BJ (cell line): ENCODE measurements at regions not wholly inside any gene's neighbourhood (a gene's known extent, or its start where the extent isn't known, plus 50 kb on each side); places are given as distances from the start of the nearest gene placed in this dataset.

ENCODE experiments used
- CTCF ChIA-PET: fragments of 350-600 bp; formaldehyde crosslinking; extraction: SDS; loops from one replicate; lab custom pipeline; 2021; ENCODE audit warnings: antibody characterized with exemption, inconsistent platforms; lab: Yijun Ruan, JAX
- POLR2A ChIA-PET: fragments of 300-600 bp; sonication (Branson Sonifier 250); formaldehyde crosslinking; extraction: SDS; loops from one replicate; lab custom pipeline; 2021; ENCODE audit warnings: antibody characterized with exemption; lab: Charles Lee
- DNase-seq: peaks from one replicate; pipeline ENCODE4 v3.0.0-alpha.2; 2011; ENCODE audit warnings: low read depth
- H3K27me3 ChIP-seq: 2 replicates; pipeline ENCODE4 v1.6.0; 2011; ENCODE audit warnings: low read length; ENCODE audit not compliant: control insufficient read depth, insufficient read depth
- H3K36me3 ChIP-seq: 2 replicates; pipeline ENCODE4 v1.5.1; 2011; ENCODE audit warnings: low read length; ENCODE audit not compliant: control insufficient read depth, insufficient read depth
- H3K4me3 ChIP-seq: 2 replicates; pipeline ENCODE4 v1.5.1; 2011; ENCODE audit warnings: low read depth, mild to moderate bottlenecking, control low read depth, low read length
- TF ChIP-seq, protein P1 (sequence below): IDR thresholded peaks from 2 replicates; pipeline ENCODE4 v1.5.1; 2011; ENCODE audit warnings: low read depth, mild to moderate bottlenecking, control low read depth, inconsistent platforms, low read length, moderate library complexity; ENCODE audit not compliant: insufficient read depth

- POLR2A ChIA-PET = no interaction called here
Measured at GRCh38 chr14:82830596-82830995, 1296.9 kb upstream of the SEL1L start.

DNA sequence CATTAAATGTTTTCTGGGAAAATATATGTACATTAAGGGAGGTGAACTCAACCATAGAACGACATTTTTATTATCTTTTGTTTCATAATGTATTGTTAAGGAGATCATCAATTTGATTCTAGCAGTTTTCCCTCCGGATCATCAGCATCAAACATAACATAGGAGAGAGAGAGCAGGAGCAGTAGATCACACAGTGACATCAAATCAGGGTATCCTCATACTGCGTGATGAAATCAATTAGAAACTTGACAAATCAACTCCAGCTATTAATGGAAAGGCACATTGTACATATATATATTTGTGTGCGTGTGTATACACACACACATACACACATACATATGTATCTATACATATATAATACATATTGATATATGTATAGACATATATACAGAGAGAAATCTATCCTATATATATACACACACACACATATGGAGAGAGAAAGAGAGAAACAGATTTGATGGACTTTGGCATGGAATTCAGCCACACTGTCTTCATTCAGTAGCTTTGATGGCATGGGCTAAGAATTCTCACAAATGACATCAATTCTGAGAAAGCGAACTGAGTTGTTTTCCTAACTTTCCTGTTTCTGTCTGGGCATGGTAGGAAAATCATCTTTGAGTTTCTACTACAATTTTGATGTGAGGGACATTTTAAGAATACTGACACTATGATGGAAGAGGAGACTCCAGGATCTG, 1302.8 kb upstream of the SEL1L start:
- TF ChIP-seq, protein P1, sequence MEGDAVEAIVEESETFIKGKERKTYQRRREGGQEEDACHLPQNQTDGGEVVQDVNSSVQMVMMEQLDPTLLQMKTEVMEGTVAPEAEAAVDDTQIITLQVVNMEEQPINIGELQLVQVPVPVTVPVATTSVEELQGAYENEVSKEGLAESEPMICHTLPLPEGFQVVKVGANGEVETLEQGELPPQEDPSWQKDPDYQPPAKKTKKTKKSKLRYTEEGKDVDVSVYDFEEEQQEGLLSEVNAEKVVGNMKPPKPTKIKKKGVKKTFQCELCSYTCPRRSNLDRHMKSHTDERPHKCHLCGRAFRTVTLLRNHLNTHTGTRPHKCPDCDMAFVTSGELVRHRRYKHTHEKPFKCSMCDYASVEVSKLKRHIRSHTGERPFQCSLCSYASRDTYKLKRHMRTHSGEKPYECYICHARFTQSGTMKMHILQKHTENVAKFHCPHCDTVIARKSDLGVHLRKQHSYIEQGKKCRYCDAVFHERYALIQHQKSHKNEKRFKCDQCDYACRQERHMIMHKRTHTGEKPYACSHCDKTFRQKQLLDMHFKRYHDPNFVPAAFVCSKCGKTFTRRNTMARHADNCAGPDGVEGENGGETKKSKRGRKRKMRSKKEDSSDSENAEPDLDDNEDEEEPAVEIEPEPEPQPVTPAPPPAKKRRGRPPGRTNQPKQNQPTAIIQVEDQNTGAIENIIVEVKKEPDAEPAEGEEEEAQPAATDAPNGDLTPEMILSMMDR = no peak
- no peak overlapping the region for H3K4me3 ChIP-seq
- no peak for DNase-seq
- no peaks in the 10 kb centered on the region for H3K27me3 ChIP-seq
- ChIA-PET POLR2A (no interaction called here), CTCF (no interaction called here)
- H3K36me3 ChIP-seq = no peaks in the 10 kb centered on the region

More at GRCh38 chr14:82830596-82830995, 1296.9 kb upstream of the SEL1L start:
- CTCF ChIA-PET = no interaction called here
- Histone ChIP-seq H3K36me3 (no peaks in the 10 kb centered on the region), H3K4me3 (no peak overlapping the region), H3K27me3 (no peaks in the 10 kb centered on the region)
- DNase-seq = no peak
- TF ChIP-seq, protein P1 = no peak

- no peaks in the 10 kb centered on the region for H3K27me3 ChIP-seq
- POLR2A ChIA-PET = no interaction called here
- no peak overlapping the region for H3K4me3 ChIP-seq
- CTCF ChIA-PET = no interaction called here
- DNase-seq = no peak
- H3K36me3 ChIP-seq = no peaks in the 10 kb centered on the region
- TF ChIP-seq, protein P1 = no peak
Measured at GRCh38 chr14:82837611-82838140, 1304.0 kb upstream of the SEL1L start.

- POLR2A ChIA-PET = no interaction called here
Measured at GRCh38 chr14:82850576-82850975, 1316.9 kb upstream of the SEL1L start.

DNA sequence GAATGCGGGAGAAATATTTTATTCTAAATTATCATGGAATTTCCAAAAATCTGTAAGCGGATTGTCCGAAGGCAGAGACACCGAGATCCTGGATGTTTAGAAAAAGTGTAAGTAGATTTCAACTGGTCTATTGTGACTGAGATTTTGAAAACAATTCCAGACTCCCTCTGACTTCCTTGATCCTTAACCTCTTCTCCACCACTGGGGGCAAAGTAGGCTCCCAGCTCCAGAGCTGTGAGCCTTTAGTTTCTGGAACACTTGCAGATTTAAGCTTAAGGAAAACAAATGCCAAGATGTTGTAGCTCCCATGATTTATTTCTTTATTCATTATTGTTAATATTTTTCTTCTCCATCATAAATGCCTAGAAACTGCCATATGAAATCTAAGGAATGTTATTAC, 1320.5 kb upstream of the SEL1L start:
- Histone ChIP-seq H3K4me3 (no peak overlapping the region), H3K36me3 (no peaks in the 10 kb centered on the region), H3K27me3 (no peaks in the 10 kb centered on the region)
- no peak for DNase-seq
- CTCF ChIA-PET = no interaction called here
- POLR2A ChIA-PET = no interaction called here
- TF ChIP-seq, protein P1 = no peak

More at GRCh38 chr14:82850576-82850975, 1316.9 kb upstream of the SEL1L start:
- CTCF ChIA-PET = no interaction called here
- no peak for DNase-seq
- TF ChIP-seq, protein P1 = no peak
- no peak overlapping the region for H3K4me3 ChIP-seq
- no peaks in the 10 kb centered on the region for H3K36me3 ChIP-seq
- no peaks in the 10 kb centered on the region for H3K27me3 ChIP-seq
